Heart right ventricle (tissue), 16 donors: ENCODE measurements at regions not wholly inside any gene's neighbourhood (a gene's known extent, or its start where the extent isn't known, plus 50 kb on each side); places are given as distances from the start of the nearest gene placed in this dataset.

Experiments
- ATAC-seq, 8 donors: fragments of 200-7000 bp; cut with Tn5 transposase; one replicate each; pipeline ENCODE4 v1.9.1; 2020; ENCODE audit warnings: mild to moderate bottlenecking in 8 of 8, moderate library complexity in 8 of 8, moderate number of reproducible peaks in 1 of 8
- DNase-seq, 2 donors: peaks; one replicate each; pipeline ENCODE4 v3.0.0-alpha.2; 2020
- H3K27ac ChIP-seq, 10 donors: fragments of 200-600 bp; sonication (generic) in 2 of 10; one replicate each; pipeline versions ENCODE4 v1.5.0 to v1.8.0; 2020 to 2022; ENCODE audit warnings: mild to moderate bottlenecking in 3 of 10
- H3K27me3 ChIP-seq, 7 donors: fragments of 200-600 bp; one replicate each; pipeline ENCODE4 v1.8.0; 2021 to 2022; ENCODE audit warnings: mild to moderate bottlenecking in 2 of 7
- H3K36me3 ChIP-seq, 9 donors: fragments of 200-600 bp; sonication (generic) in 1 of 9; one replicate each; pipeline versions ENCODE4 v1.5.0 to v1.8.0; 2020 to 2022; ENCODE audit warnings: mild to moderate bottlenecking in 2 of 9
- H3K4me1 ChIP-seq, 9 donors: fragments of 200-600 bp; sonication (generic) in 1 of 9; one replicate each; pipeline versions ENCODE4 v1.5.0 to v1.8.0; 2020 to 2022; ENCODE audit warnings: mild to moderate bottlenecking in 4 of 9
- H3K4me3 ChIP-seq, 10 donors: fragments of 200-600 bp; sonication (generic) in 2 of 10; one replicate each; pipeline versions ENCODE4 v1.5.0 to v1.8.0; 2020 to 2022; ENCODE audit warnings: mild to moderate bottlenecking in 7 of 10, moderate library complexity in 2 of 10
- H3K9me3 ChIP-seq, 11 donors: fragments of 200-600 bp in 10 of 11; sonication (generic) in 2 of 11; one replicate each; pipeline versions ENCODE4 v1.5.0 to v1.8.0; 2013 to 2022; ENCODE audit warnings: mild to moderate bottlenecking in 2 of 11, control low read depth in 1 of 11, moderate library complexity in 1 of 11
- CTCF ChIP-seq, 9 donors: fragments of 200-600 bp; sonication (generic) in 2 of 9; IDR thresholded peaks; one replicate each; pipeline versions ENCODE4 v1.5.0 to v1.8.0; 2021 to 2022; ENCODE audit warnings: antibody characterized with exemption in 9 of 9, mild to moderate bottlenecking in 5 of 9, moderate library complexity in 1 of 9
- WGBS, 2 donors: extraction: QIAGEN DNeasy Blood & Tissue Kit; methylation state at CpG; one replicate each; pipeline ENCODE4 v1.1.7; 2013; ENCODE audit warnings: inconsistent platforms in 1 of 2; 5-methylcytosine and 5-hydroxymethylcytosine counted together
- intact Hi-C, 10 donors: fragments of 100-400 bp; cut with DNase I; formaldehyde crosslinking; loops; one replicate each; pipeline versions ENCODE4 v1.11.1 to v1.14.2; 2022
- donor health status: Arrhythmogenic right ventricular cardiomyopathy.
- donor health status: ischemic (EF 13 %, LVEDD 7.1; RV severe dilation, severe dysfunction).
- donor health status: healthy with polysubstance abuse.
- donor health status: DM: no; HTN: yes; CAD: no.
- donor health status: DM: no; HTN: no; CAD: no.
- donor health status: ischemic (EF 25% LVEDD 6.9; RV normal size, moderate dysfunction).
- donor health status: ischemic (EF 25% LVEDD 5.7; RV mildly dilated, moderate dysfunction).
- donor health status: healthy.
- donor health status: DM: yes; HTN: yes; CAD: no.
- donor health status: Ischemic cardiomyopathy.
- donor health status: ischemic (EF 35%, LVEDD 5.7; RV mildly dilated, moderate dysfunction).
- donor health status: nonischemic (EF 11% LVEDD 7.7; RV severe dilation, severe dysfunction).
- donor health status: DM: yes; HTN: yes; CAD: no.
- donor health status: PGD.
- donor health status: ischemic (EF 29% LVEDD 5.4; RV normal size, mild dysfunction).
- donor health status: nonischemic (EF 23%, LVEDD 6.1; RV moderate dilation, normal function).

- Histone ChIP-seq H3K27me3 (no peaks in the 10 kb centered on the region), H3K9me3 (no peaks in the 10 kb centered on the region), H3K4me1 (peaks cover 0 to 24% (median 0%) of the 10 kb centered on the region in 9 donors), H3K4me3 (no peak overlapping the region), H3K27ac (peak overlapping the region in 6 of 10 donors; percentile 21 to 89 (median 80)), H3K36me3 (no peaks in the 10 kb centered on the region)
- DNase-seq (no peak), ATAC-seq (no peak)
- WGBS, 2 donors = 74 to 77% methylated on average over 2 of the region's 2 CpGs
- intact Hi-C loops = no loop called here
- TF ChIP-seq CTCF (IDR thresholded peaks at IDR 0.05) = no peak
These were observed 79.6 kb upstream of the IFNG-AS1 start for GRCh38 chr12:67909681-67910080.

GRCh38 chr12:67910360-67911274 is 78.6 kb upstream of the IFNG-AS1 start:
- no peaks in the 10 kb centered on the region for H3K36me3 ChIP-seq
- H3K9me3 ChIP-seq = no peaks in the 10 kb centered on the region
- peak overlapping the region in 1 of 10 donors; percentile 5 for H3K4me3 ChIP-seq
- peaks cover 0 to 24% (median 0%) of the 10 kb centered on the region in 9 donors for H3K4me1 ChIP-seq
- H3K27me3 ChIP-seq = no peaks in the 10 kb centered on the region
- TF ChIP-seq CTCF (IDR thresholded peaks at IDR 0.05) = no peak
- DNase-seq (peak in 1 of 2 donors; percentile 10), ATAC-seq (peak; percentile 67 to 89 (median 79))
- 44 to 50% methylated on average over 14 of the region's 14 CpGs for whole genome bisulfite sequencing, 2 donors
- intact Hi-C loops = no loop called here
- peak overlapping the region; percentile 21 to 89 (median 76) for H3K27ac ChIP-seq

- no peaks in the 10 kb centered on the region for H3K9me3 ChIP-seq
- H3K27me3 ChIP-seq = no peaks in the 10 kb centered on the region
- TF ChIP-seq CTCF (IDR thresholded peaks at IDR 0.05) = no peak
- no peaks in the 10 kb centered on the region for H3K36me3 ChIP-seq
- DNase-seq (peak; percentile 29 to 74), ATAC-seq (peak; percentile 79 to 97 (median 95))
- peaks cover 0 to 24% (median 0%) of the 10 kb centered on the region in 9 donors for H3K4me1 ChIP-seq
- H3K4me3 ChIP-seq = peak overlapping the region in 1 of 10 donors; percentile 5
- intact Hi-C loops = no loop called here
- WGBS, 2 donors = 33 to 46% methylated on average over 5 of the region's 5 CpGs
- peak overlapping the region in 9 of 10 donors; percentile 27 to 89 (median 80) for H3K27ac ChIP-seq
These were observed 78.0 kb upstream of the IFNG-AS1 start for GRCh38 chr12:67911275-67911600.

GRCh38 chr12:67911789-67912188 is 77.5 kb upstream of the IFNG-AS1 start:
- no peaks in the 10 kb centered on the region for H3K27me3 ChIP-seq
- H3K9me3 ChIP-seq = no peaks in the 10 kb centered on the region
- no peaks in the 10 kb centered on the region for H3K36me3 ChIP-seq
- ATAC-seq = peak in 4 of 8 donors; percentile 35 to 59 (median 44)
- WGBS, 2 donors = 48 to 52% methylated on average over 3 of the region's 3 CpGs
- intact Hi-C loops = no loop called here
- H3K27ac ChIP-seq = peak overlapping the region in 9 of 10 donors; percentile 27 to 89 (median 80)
- TF ChIP-seq CTCF (IDR thresholded peaks at IDR 0.05) = no peak
- DNase-seq = no peak
- H3K4me1 ChIP-seq = peaks cover 0 to 24% (median 0%) of the 10 kb centered on the region in 9 donors
- H3K4me3 ChIP-seq = no peak overlapping the region
